ENCODE measurements at regions not wholly inside any gene's neighbourhood (a gene's known extent, or its start where the extent isn't known, plus 50 kb on each side); places are given as distances from the start of the nearest gene placed in this dataset.
"Not testable (repeated sequence)": the region's sequence is repeated elsewhere in the genome, so short reads cannot be mapped to it uniquely, and the experiment has no call there.

DNA sequence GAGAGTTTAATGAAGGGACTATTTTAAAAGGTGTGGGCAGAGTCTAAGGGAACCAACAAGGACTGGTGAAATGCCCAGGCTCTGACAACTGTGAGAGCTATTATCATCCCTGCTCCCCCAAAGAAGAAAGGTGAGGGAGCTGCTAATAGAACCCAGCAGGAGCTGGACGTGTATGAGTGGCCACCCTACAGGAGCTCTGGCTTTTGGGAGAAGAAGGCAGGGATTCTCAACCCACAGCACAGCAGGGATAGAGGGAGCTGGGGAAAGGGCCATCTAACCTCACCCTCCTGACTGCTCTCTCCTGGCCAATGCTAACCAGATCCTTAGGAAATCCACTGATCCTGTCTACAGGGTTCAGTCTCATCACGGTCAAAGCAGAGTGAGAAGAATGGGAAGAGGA, 57.1 kb downstream of the GRIN2B start:
- DNase-seq (ENCODE audit: low spot score): no peak

- no peak for DNase-seq (ENCODE audit: low spot score)
Measured at GRCh38 chr12:13918897-13919296, 62.5 kb downstream of the GRIN2B start.

DNA sequence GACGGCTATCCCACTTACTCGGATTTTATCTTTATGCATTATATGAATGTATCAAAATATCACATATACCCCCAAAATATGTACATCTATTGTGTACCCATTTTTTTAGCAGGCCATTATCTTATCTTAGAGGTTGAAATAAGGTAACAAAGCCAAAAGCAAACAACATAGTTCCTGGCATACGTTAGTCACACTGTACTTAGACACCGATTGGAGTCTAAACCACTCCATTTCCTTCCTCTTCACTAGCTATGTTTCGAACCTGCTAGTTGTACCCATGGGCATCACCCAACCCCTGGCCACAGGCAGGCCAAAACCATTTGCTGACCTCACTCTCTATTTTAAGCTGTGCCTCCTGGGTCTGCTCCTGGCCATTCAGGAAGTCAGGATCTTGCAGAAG, 66.3 kb downstream of the GRIN2B start:
- DNase-seq (ENCODE audit: low spot score): no peak

GRCh38 chr12:13913371-13913770, 68.0 kb downstream of the GRIN2B start:
- no peak for DNase-seq (ENCODE audit: low spot score)

- DNase-seq (ENCODE audit: low spot score): no peak
Measured at GRCh38 chr12:13911756-13912554, 69.4 kb downstream of the GRIN2B start.

GRCh38 chr12:13905794-13906193, 75.6 kb downstream of the GRIN2B start:
- DNase-seq (ENCODE audit: low spot score): no peak

DNA sequence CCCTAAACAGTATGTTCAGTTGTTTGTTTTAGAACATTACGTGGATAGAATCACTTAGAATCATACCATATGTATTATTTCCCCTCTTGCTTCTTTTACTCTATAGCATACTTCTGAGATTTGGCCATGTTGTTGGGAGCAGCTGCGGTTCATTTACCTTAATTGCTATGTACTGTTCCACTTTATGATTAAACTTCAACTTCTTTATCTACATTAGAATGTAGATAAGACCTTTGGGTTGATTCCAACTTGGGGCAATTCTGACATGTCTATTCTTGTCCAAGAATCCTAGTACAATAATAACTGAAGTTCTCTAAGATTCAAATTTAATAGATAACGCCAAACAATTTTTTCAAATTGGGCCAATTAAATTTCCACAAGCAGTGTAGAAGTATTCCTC, 80.7 kb downstream of the GRIN2B start:
- no peak for DNase-seq (ENCODE audit: low spot score)

- DNase-seq (ENCODE audit: low spot score): not testable (repeated sequence)
Measured at GRCh38 chr12:13898387-13898786, 83.0 kb downstream of the GRIN2B start.

DNA sequence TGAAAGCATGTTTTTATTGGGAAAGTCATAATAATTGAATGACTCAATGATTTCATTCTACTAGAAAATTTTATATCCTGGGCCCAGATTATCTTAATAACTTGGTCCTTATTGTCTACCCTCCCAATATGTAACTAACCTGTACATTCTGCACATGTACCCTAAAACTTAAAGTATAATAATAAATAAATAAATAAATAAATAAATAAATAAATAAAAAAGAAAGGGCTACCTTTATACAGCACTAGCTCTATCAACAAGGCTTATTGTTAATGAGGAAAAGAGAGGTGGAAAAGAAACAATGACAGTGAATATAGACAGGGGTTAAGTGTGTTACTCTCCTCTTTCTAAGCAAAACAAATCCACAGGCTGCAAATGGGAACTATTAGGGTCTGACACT, 83.6 kb downstream of the GRIN2B start:
- no peak for DNase-seq (ENCODE audit: low spot score)

DNA sequence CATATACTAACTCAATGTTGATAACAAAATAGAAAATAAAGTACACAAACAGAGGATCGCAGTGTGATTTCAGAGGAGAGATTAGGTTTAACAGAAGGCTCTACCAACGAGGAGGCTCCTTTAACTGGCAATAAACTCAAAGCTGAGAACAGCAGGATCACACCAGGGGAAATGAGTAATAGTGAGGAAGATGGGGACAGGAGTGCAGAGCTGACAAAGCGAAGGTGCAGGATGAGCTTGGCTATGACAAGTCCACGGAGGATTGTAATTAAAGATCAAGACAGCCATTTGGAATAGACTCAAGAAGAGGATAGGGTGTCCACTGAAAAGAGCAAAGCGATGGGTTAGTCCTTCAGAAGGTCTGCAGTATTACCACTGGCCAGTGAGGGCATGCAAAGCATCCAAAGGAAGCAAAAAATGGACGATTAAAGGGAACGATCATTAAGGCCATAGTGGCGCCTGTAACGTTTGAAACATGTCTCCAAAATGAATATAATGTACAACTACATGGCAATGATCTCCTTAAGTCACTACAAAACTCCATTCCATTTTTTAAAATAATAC, 85.3 kb downstream of the GRIN2B start:
- DNase-seq (ENCODE audit: low spot score): no peak

- DNase-seq (ENCODE audit: low spot score): no peak
Measured at GRCh38 chr12:13891902-13892301, 89.5 kb downstream of the GRIN2B start.

GRCh38 chr12:13890943-13891342, 90.5 kb downstream of the GRIN2B start:
- no peak for DNase-seq (ENCODE audit: low spot score)

DNA sequence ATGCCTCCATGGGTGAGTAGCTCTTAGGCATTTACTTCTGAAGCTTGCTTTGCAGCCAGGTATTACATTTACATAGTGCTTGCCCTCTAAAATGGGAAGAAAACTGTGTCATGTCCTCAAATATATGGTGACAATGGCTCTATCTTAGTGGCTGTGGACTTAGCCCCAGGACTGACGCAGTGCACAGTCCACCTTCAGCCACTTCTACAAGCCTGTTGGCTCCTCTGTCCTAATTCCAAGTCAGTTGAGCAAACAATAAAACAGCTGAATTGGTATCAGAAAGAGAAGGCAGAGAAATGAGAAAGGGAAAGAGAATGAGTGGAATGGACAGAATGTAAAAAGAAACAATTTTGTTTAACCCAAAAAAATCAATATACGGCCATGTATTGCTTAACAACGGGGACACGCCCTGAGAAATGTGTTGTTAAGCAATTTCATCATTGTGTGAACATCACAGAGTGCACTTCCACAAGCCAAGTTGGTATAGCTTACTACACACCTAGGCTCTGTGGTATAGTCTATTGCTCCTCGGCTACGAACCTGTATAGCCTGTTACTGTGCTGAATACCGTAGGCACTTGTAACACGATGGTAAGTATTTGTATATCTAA, 93.5 kb downstream of the GRIN2B start:
- DNase-seq (ENCODE audit: low spot score): no peak

DNA sequence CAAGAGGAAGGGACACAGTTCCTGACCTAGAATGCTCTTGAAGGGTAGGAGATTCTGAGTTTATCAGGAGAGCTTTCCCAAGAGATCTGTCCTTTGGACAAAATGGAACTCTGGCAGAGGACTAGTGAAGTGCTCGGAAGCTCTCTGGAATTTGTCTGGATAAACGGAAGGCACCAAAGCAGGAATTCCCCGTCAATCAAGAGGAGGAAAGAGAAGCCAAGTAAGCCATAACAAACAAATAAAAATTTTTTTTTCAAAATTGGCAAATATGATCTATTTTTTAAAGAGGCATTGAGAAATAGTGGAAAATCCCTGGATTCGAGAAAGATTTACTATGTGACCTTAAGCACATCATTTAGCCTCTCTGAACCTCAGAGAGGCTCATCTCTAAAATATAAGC, 99.2 kb downstream of the GRIN2B start:
- no peak for DNase-seq (ENCODE audit: low spot score)

DNA sequence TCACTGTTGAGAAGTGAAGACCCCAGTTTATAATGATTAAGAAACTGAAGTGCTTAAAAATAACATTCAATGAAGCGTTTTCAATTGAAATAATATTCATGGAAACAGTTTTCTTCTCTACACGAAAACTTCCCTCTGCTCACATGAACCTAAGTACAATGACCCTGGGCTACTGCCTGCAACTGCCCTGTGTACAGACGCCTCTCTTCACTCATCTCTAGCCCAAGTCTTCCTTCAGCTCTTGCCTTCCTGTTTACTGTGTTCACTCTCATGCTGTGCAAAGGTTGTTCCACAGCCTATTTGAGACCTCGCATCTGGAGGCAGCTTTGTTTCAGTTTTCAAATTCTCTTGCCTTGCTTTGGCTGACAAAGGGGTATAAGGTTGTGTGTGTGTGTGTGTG, 100.8 kb downstream of the GRIN2B start:
- no peak for DNase-seq (ENCODE audit: low spot score)

GRCh38 chr12:13875744-13876143, 105.7 kb downstream of the GRIN2B start:
- no peak for DNase-seq (ENCODE audit: low spot score)

- no peak for DNase-seq (ENCODE audit: low spot score)
Measured at GRCh38 chr12:13870255-13870654, 111.1 kb downstream of the GRIN2B start.

- peak; percentile 59 for DNase-seq (ENCODE audit: low spot score)
Measured at GRCh38 chr12:13864081-13864673, 117.2 kb downstream of the GRIN2B start.

- DNase-seq (ENCODE audit: low spot score): no peak
Measured at GRCh38 chr12:13857750-13858149, 123.7 kb downstream of the GRIN2B start.

GRCh38 chr12:13853471-13853870, 127.9 kb downstream of the GRIN2B start:
- no peak for DNase-seq (ENCODE audit: low spot score)

DNA sequence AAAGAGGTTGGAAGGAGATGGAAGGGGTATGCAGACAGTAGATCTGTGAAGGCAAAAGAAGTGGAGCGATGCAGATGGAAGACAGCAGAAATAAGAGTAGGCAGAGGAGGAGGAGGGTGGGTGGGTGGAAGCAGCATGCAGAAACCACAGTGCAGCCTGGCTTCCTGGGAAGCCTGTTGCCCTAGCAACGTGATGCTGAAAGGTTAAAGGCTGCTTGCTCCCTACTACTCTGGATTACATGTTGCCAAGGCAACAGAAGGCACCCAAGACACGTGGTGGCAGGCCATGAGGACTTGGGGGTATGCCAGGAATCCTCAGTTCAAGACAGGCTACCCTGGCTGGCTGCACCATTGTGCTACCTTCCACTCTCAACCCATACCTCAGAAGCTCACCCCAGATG, 129.6 kb downstream of the GRIN2B start:
- no peak for DNase-seq (ENCODE audit: low spot score)

DNA sequence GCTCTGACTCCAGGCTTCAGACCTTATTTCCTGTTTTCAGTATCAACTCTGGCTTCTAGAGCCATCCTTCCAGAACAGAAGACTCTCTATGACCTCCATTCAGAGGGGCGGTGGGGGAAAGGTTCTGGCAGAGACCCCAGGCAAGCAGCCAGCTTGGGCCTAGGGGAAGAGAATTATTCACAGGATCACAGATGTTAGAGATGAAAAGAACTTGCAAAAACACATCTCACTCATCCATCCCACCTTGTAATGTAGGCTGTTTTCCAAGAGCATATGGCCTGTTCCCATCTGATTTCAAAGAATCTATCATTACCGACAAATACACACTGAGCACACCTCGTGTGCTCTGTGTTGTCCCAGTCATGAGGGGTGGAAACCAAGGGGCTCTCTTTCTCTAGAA, 131.9 kb downstream of the GRIN2B start:
- DNase-seq (ENCODE audit: low spot score): no peak

DNA sequence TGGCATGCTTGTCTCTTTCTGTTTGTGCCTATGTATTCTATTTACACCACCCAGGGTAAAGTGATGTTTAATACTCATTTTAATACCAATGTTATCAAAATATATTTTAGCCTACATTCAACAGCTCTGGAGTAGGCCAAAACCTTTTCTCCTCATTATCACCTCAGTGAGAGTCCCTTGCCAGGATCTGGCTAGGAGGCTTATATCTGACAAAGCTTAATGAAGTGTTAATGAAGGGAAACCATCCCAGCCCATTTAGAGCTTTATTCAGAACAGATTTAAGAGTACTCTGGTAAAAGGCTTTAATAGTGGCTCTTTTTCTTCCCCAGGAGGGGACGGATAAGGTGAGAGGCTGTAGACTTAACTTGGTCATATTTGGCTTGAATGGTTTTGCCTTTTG, 137.6 kb downstream of the GRIN2B start:
- no peak for DNase-seq (ENCODE audit: low spot score)
